ENCODE measurements at regions not wholly inside any gene's neighbourhood (a gene's known extent, or its start where the extent isn't known, plus 50 kb on each side); places are given as distances from the start of the nearest gene placed in this dataset.

- TF ChIP-seq EP300 (IDR thresholded peaks at IDR 0.05) = no peak
- no peak for TF ChIP-seq CTCF (IDR thresholded peaks at IDR 0.05)
- no peak for TF ChIP-seq POLR2A (IDR thresholded peaks at IDR 0.05; ENCODE audit: low read depth)
- TF ChIP-seq POLR2AphosphoS5 (IDR thresholded peaks at IDR 0.05) = no peak
Measured at GRCh38 chrX:117610049-117610448, 506.6 kb downstream of the KLHL13 start.

Data from esophagus muscularis mucosa (tissue), 4 donors.